CD4-positive, alpha-beta T cell treated with Interleukin-1 beta for 1 hour (primary cell): ENCODE measurements at regions not wholly inside any gene's neighbourhood (a gene's known extent, or its start where the extent isn't known, plus 50 kb on each side); places are given as distances from the start of the nearest gene placed in this dataset.
A peak's percentile ranks its signal among the peaks of the same experiment; 100 is the strongest.
"Not testable (repeated sequence)": the region's sequence is repeated elsewhere in the genome, so short reads cannot be mapped to it uniquely, and the experiment has no call there.

Experiments
- DNase-seq, 2 donors: peaks; one replicate each; pipeline ENCODE4 v3.0.0-alpha.2; 2020 to 2022

DNA sequence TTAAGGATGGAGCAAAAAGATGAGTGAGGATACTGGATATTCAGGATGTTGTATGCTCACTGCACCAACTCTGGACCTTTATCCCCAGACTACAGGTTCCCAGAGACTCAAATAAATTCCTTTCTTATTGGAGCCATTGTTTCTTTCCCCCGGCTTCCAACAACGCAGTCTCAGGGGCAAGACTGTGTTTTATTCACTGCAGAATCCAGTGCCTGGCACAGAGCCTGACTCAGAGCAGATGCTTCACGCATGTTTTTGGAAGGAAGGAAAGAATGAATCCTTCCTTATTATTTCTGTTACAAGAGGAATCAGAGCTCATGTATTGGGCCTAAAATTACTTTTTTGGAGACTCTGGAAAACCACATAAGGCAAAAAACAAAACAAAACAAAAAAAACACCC is 96.0 kb upstream of the VGLL4 start:
- DNase-seq, result no peak

DNA sequence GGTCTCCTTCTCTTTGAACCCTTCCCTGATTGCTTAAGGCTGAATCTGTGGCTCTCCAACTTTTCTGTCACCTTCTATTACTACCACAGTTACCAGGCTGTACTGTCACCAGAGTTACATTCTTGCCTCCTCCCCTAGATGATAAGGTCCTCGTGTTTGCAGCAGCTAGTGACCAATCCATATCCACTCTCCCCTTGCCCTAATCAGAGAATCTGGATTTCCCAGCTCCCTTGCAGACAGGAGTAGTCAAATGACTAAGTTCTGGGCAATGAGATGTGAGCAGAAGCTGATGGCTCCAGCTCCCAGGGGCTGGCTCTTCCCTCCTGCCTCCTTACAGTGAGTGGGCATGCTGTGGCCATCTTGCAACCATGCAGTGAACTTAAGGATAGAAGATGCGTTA is 95.4 kb upstream of the VGLL4 start:
- no peak for DNase-seq

DNA sequence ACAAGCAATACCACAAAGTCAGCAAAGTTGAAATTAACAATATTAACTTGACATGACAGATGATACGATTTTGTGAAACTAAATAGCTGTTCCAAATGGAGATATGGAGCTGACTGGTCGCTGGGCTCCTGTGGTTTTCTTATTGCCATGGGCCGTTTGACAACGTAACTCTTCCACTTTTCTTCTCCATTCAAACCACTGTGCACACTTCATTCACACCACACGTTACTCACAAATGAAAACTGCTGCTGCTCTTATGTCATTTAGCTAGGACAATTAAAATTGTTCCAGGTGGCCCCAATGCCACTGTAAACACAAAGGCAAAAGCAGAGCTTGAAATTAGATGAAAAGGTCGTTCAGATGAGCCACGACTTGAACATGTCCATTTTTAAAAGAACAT is 94.0 kb upstream of the VGLL4 start:
- no peak for DNase-seq

GRCh38 chr3:11736136-11736833 is 92.6 kb upstream of the VGLL4 start:
- DNase-seq, result no peak

GRCh38 chr3:11735638-11736037 is 91.9 kb upstream of the VGLL4 start:
- DNase-seq, result no peak

- DNase-seq, result not testable (repeated sequence)
Observed at GRCh38 chr3:11735111-11735510, 91.4 kb upstream of the VGLL4 start.

GRCh38 chr3:11733914-11734313 is 90.2 kb upstream of the VGLL4 start:
- DNase-seq, result no peak

- DNase-seq, result no peak
Observed at GRCh38 chr3:11727207-11727606, 83.5 kb upstream of the VGLL4 start.

DNA sequence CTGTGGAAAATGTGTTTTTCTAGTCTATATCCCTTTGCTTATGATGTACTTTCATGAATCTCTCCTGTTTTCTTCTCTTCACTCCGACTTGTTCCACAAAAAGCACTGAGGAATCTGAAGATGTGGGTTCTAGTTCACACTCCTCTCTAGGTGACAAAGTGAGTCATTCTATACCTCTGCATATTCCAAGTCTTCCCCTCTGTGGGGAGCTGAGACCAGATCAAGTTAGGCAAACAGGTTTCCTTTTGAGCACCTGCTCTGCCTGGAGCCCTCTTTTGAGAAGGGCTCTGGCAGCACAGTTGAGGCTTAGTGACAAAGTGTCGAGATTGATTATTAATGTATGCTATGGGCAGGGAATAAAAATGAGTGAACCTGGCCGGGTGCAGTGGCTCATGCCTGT is 82.4 kb upstream of the VGLL4 start:
- no peak for DNase-seq

- not testable (repeated sequence) for DNase-seq
Observed at GRCh38 chr3:11725340-11725641, 81.6 kb upstream of the VGLL4 start.

GRCh38 chr3:11724615-11725339 is 81.1 kb upstream of the VGLL4 start:
- DNase-seq, result peak in 1 of 2 donors; percentile 5

DNA sequence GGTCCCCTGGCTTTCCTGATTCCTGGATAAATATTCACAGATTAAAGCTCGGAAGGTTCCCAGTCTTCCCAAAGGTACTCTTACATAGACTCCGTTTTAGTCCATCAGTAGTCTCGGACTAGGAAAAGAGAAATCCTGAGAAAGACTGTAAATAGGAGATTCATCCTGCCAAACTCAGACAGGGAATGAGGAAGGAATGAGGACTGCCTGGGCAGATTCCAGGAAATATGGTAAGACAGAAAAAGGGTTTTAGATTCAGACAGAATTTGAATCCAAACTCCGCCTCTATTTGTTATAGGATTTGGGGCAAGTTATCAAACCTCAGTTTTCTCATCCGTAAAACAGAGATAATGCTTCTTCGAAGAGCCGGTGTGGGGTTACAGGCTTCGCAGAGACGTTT is 77.8 kb upstream of the VGLL4 start:
- no peak for DNase-seq

GRCh38 chr3:11720917-11721411 is 77.2 kb upstream of the VGLL4 start:
- DNase-seq, result no peak

DNA sequence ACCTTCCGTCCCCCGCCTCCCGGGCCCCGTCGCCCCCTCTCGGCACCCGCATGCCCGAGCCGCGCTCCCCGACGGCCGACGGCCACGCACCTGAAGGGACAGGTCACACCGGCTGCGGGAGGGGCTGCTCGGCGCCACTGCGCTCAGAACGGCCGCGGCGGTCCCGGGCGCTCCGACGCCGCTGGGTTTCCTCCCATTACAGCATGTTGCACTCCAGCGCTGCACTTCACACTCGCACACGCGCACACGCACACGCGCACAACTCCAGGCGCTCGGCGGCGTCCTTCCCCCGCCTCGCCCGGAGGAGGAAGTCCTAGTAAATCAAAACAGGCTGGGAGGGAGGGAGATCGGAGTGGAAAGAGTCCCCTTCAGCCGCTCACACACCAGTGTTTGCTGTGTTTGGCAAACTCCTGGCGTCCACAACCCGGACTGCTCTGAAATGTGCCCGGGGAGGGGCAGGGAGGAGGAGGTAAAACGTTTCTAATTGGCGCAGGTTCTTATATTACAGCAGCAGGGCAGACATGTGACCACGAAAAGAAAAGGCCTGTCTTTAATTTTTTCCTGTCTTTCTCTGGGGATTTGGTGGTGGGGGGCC is 76.7 kb upstream of the VGLL4 start:
- DNase-seq, result peak; percentile 33 to 56

GRCh38 chr3:11719406-11720303 is 75.9 kb upstream of the VGLL4 start:
- peak; percentile 73 to 86 for DNase-seq

DNA sequence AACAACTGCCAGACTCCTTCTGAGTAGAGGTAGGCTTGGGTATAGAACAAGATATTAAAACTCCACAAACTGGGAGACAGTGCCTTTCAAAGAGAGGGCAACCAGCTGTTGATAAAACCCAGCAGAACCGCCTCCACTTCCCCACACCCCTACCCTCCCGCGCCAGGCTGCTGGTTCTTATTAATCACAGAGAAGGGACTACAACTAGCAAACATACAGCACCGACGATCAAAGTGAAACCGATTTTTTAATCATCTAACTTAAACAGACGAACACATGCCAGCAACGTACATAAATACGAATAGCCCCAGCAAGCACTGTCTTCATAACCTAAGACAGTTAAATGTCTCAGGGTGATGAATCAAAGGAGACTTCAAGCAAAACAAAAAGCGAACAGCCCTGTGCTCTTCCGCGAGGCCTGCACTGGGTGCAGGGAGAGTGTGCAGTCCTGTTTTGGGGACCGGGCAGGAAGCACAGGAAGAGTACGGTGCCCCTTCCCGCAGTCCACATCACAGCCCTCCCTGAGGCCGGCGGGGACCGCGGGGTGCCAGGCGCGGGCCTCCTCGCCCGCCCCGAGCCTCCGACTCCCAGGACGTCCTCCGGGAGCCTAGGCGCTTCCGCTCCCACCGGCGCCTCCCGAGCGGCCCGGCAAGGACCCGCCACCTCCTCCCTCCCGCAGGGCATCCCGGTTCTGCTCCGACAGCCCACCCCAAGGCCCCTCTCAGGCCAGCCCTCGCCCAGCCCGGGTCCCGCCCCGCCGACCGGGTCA is 75.1 kb upstream of the VGLL4 start:
- DNase-seq, result peak in 1 of 2 donors; percentile 44

DNA sequence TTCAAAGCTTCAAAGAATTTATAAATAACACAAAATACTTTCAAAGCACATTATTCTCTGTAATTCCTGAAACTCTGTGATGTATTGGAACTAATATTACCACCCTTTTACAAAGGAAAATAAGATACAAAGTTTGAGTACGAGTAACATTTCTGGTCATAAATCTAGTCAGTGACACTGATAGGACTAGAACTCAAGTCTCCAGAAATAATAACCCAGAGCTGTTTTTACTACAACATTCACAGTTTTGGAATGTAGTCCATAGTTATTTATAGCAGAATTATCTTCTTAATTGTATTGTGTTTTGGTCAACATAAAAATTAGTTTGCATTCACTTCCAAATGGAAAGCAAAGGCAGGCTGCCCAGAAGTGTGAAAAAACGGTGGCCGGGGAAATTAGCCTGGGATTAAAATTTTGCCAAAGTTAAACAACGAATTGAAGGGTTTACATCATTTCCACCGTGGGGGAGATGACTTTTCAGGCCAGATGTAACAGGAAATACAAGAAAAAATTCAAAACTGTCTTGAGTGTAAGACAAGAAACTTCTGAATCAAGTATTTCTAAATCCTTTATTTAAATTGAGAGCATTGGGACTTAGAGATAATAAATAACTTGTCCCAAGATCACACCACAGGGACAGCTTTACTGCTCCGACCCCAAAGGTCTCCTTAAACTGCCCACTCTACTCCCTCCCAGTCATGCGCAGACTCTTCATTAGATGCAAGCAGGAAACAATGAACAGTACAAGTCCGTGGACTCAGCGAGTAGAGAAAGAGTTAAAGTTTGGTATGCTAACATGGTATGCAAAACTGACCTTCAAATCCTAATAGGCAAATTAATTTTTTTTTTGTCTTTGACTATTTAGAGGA is 74.3 kb upstream of the VGLL4 start:
- DNase-seq, result no peak

DNA sequence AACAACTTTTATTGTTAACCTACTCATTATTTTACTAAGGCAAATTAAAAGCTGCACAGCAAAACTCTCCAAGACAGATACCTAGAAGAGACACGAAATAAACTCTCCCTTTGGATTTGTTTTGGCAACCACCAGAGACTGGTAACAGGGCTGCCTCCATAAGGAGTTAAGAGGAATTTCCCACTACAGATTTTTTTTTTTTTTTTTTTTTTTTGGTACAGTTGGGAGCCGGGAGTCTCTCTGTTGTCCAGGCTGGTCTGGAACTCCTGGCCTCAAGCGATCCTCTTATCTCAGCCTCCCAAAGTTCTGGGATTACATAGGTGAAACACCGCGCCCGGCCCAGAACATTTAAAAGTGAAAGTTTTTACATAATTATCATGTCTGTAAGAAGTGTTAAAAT is 73.6 kb upstream of the VGLL4 start:
- DNase-seq, result no peak

- no peak for DNase-seq
Observed at GRCh38 chr3:11716573-11717290, 73.0 kb upstream of the VGLL4 start.

DNA sequence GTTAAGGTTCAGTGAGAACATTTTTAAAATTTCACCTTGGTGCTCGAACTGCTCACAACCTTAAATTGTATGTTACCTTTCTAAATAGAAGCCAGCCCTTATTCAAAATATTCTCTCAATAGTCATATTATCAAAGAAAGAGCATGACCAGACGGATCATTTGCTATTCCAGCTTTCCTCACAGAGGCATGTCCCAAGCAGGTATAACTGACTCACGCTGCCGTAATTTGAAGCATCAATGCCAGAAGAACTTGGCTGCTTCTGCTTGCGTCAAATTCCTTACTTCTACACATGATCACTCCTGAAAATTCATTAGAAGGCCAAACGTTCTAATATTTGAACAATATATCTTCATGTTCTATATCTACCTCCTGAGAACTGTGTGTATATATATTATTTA is 69.5 kb upstream of the VGLL4 start:
- no peak for DNase-seq

DNA sequence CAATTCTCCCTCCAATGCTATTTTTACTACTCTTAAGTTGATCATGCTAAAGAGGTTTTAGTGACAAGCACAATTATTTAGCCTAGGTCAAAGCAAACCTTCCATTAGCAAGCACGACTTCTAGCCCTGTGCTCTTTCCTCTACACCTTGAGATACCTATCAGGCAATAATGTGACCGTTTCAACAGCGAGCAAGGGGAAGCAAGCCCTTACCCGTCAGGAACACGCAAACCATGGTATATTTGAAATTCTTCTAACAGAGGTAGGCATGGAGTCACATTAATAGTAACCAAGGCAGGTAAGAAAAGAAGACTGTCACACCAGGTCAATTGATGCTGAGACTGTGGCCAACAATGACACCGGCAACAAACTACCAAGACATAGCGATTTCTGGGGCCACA is 68.9 kb upstream of the VGLL4 start:
- DNase-seq, result no peak
